Endothelial cell of umbilical vein (primary cell): ENCODE measurements at regions not wholly inside any gene's neighbourhood (a gene's known extent, or its start where the extent isn't known, plus 50 kb on each side); places are given as distances from the start of the nearest gene placed in this dataset.

Experiments
- BruUV-seq: library from RNA; stranded (reverse); fragments of 400-500 nt; replicated peaks from 2 replicates; lab custom pipeline; 2021; lab: Mats Ljungman, UMichigan
- CTCF ChIA-PET: fragments of 300-600, 350-600 bp; sonication (Branson Sonifier 250); formaldehyde crosslinking; loops from one replicate; lab custom pipeline; 2021; ENCODE audit warnings: antibody characterized with exemption, inconsistent platforms; lab: Charles Lee
- POLR2A ChIA-PET: fragments of 300-600, 350-600 bp; sonication (Branson Sonifier 250); formaldehyde crosslinking; loops from one replicate; lab custom pipeline; 2021; ENCODE audit warnings: antibody characterized with exemption, inconsistent platforms; lab: Charles Lee
- DNase-seq: peaks from one replicate; pipeline ENCODE4 v3.0.0-alpha.2; 2011; ENCODE audit warnings: low read depth, low spot score
- FAIRE-seq: peaks from 2 replicates; lab custom pipeline; 2011; peaks lifted over from hg19 to GRCh38; lab: Jason Lieb, UNC
- H2AFZ ChIP-seq: 2 replicates; pipeline ENCODE4 v1.6.0; 2012; ENCODE audit warnings: low read depth, low read length, control low read depth, inconsistent platforms
- H3K27ac ChIP-seq: 2 replicates; pipeline ENCODE4 v1.5.1; 2011; ENCODE audit warnings: low read depth, mild to moderate bottlenecking, control low read depth, low read length, moderate library complexity; ENCODE audit not compliant: insufficient read depth
- H3K27me3 ChIP-seq, 2 experiments: 2 replicates each; pipeline versions ENCODE4 v1.6.0 to v1.6.1; 2011; ENCODE audit warnings: low read length in 2 of 2, mixed read lengths in 1 of 2; ENCODE audit not compliant: control insufficient read depth in 2 of 2, insufficient read depth in 2 of 2
- H3K36me3 ChIP-seq, 2 experiments: 2 replicates in 1 of 2; 3 replicates in 1 of 2; pipeline ENCODE4 v1.5.1; 2011; ENCODE audit warnings: low read length in 2 of 2, mild to moderate bottlenecking in 1 of 2, moderate library complexity in 1 of 2; ENCODE audit not compliant: control insufficient read depth in 2 of 2, insufficient read depth in 2 of 2; ENCODE audit errors: extremely low read depth in 1 of 2
- H3K4me1 ChIP-seq: 3 replicates; pipeline ENCODE4 v1.5.1; 2011; ENCODE audit warnings: mild to moderate bottlenecking, low read length; ENCODE audit not compliant: control insufficient read depth, insufficient read depth; ENCODE audit errors: extremely low read depth
- H3K4me2 ChIP-seq: 2 replicates; pipeline ENCODE4 v1.6.1; 2011; ENCODE audit warnings: low read length, control low read depth, mixed read lengths; ENCODE audit not compliant: insufficient read depth
- H3K4me3 ChIP-seq, 3 experiments: fragments of 200-600 bp in 1 of 3; sonication (generic), shearing (Covaris generic) in 1 of 3; replicated peaks in 1 of 3; 2 replicates each; pipeline ENCODE4 v1.5.1; 2011 to 2016; ENCODE audit warnings: control low read depth in 3 of 3, low read length in 3 of 3, mild to moderate bottlenecking in 2 of 3, inconsistent platforms in 1 of 3, low read depth in 1 of 3, moderate library complexity in 1 of 3; ENCODE audit not compliant: insufficient read depth in 1 of 3
- H3K79me2 ChIP-seq: 2 replicates; pipeline ENCODE4 v1.6.0; 2012; ENCODE audit warnings: low read length, inconsistent platforms; ENCODE audit not compliant: control insufficient read depth, insufficient read depth
- H3K9ac ChIP-seq: replicated peaks from 2 replicates; pipeline ENCODE3; 2011; ENCODE audit warnings: low read length, control low read depth; ENCODE audit not compliant: insufficient read depth; ENCODE audit errors: extremely low read depth
- H3K9me1 ChIP-seq: replicated peaks from 3 replicates; pipeline ENCODE4 v1.6.0; 2011; ENCODE audit warnings: mild to moderate bottlenecking, low read length; ENCODE audit not compliant: control insufficient read depth, insufficient read depth; ENCODE audit errors: extremely low read depth
- H3K9me3 ChIP-seq: replicated peaks from 2 replicates; pipeline ENCODE4 v1.5.1; 2012; ENCODE audit warnings: low read length, inconsistent platforms; ENCODE audit not compliant: control insufficient read depth, insufficient read depth
- H4K20me1 ChIP-seq: replicated peaks from 2 replicates; pipeline ENCODE3; 2011; ENCODE audit warnings: mild to moderate bottlenecking, low read length; ENCODE audit not compliant: control insufficient read depth, insufficient read depth; ENCODE audit errors: extremely low read depth
- EZH2 ChIP-seq: IDR thresholded peaks from 2 replicates; pipeline ENCODE4 v1.6.1; 2012; ENCODE audit warnings: borderline replicate concordance, low read depth, mild to moderate bottlenecking, moderate library complexity, low read length, inconsistent platforms; ENCODE audit not compliant: severe bottlenecking
- JUN ChIP-seq: IDR thresholded peaks from 2 replicates; pipeline ENCODE4 v1.6.1; 2011; ENCODE audit warnings: borderline replicate concordance, low read depth; ENCODE audit not compliant: insufficient read length, insufficient read depth
- POLR2A ChIP-seq: IDR thresholded peaks from 2 replicates; pipeline ENCODE4 v1.6.1; 2012; ENCODE audit warnings: low read depth, mild to moderate bottlenecking, control low read depth, low read length
- dilution Hi-C: fragments of 300-500 bp; cut with MboI; formaldehyde crosslinking; loops from one replicate; pipeline ENCODE4 v1.15.0; 2019; ENCODE audit warnings: low sequenced_read_pairs; ENCODE audit not compliant: extremely low pct_ligation_motif_present
- intact Hi-C: fragments of 100-400 bp; cut with micrococcal nuclease; formaldehyde crosslinking; loops from one replicate; pipeline ENCODE4 v1.10.0; 2022

DNA sequence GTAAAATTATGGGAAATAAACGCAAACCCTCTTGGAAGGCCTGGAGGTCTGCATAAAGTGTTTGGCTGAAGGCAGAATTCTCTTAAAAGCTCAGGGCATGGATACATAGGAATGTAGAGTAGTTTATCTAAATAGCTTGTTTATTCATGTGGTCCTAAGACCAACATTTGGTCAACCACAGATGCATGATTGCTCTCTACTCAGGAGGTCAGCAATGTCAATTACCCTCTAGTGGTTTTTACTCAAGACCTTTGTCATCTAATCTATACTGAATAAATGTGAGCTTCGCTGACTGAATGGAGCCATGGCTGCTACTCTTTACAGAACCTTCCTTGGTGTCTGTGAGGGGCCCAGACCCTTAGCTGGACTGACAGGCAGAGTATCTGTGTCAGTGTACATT, 139.8 kb downstream of the ATL2 start:
- BruUV-seq, result no TSS peak
- H3K9me1 ChIP-seq, result no peaks in the 10 kb centered on the region
- no peaks in the 10 kb centered on the region for H3K9me3 ChIP-seq
- no peaks in the 10 kb centered on the region for H3K36me3 ChIP-seq
- dilution Hi-C loops (no loop called here), intact Hi-C loops (no loop called here)
- ChIA-PET CTCF (interaction anchor here (1.3 to 1.4 kb wide), 2 partner anchors 121 to 255 kb away, joined by 4 read pairs; no protein-coding TSS in a partner anchor), POLR2A (interaction anchor here (0.6 kb wide), 1 partner anchor 573 kb away, joined by 5 read pairs; no protein-coding TSS in a partner anchor)
- H3K27ac ChIP-seq, result no peak overlapping the region
- no peak overlapping the region for H3K4me3 ChIP-seq
- no peaks in the 10 kb centered on the region for H3K4me1 ChIP-seq
- no peak overlapping the region for H3K9ac ChIP-seq
- TF ChIP-seq EZH2, result no peak
- TF ChIP-seq JUN, result no peak
- no peak for TF ChIP-seq POLR2A
- H2AFZ ChIP-seq, result no peak overlapping the region
- DNase-seq (no peak), FAIRE-seq (no peak)
- no peaks in the 10 kb centered on the region for H3K79me2 ChIP-seq
- no peak overlapping the region for H3K4me2 ChIP-seq
- H4K20me1 ChIP-seq, result no peaks in the 10 kb centered on the region
- no peaks in the 10 kb centered on the region for H3K27me3 ChIP-seq

DNA sequence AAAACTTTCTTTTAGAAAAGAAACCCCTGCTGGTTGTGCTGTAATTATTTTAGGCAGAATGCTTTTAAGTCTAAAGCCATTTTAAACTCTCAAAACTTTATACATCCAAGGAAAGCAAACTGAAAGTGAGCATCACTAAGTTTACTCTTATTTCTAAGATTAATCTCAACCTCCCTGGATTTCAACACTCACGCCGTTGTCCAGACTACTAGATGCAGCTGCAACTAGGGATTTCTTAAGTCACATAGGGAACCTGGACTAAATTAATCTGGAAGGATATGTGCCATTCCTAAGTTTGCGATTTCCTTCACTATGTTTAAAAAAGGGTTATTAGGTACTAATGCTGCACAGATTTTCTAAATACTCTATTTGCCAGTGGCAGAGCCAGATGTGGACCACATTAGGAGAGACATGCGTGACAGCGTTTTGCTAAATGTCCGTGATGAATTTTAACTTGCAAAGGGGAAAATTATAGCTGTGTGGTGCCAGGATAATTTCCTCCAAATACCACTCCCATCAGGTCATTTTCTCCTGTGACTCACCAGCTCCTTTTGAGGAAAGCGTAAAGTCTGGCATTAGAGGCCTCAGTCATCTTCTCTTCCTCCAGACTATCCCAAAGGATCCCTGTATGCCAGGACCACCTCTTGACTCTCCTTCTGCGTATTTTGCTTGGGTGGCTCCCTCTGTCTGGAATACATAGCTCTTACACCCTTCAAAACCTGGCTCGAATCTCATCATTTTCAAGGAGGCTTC, 143.7 kb downstream of the ATL2 start:
- no peak overlapping the region for H3K4me3 ChIP-seq
- H3K9me3 ChIP-seq, result no peaks in the 10 kb centered on the region
- POLR2A ChIA-PET, result no interaction called here
- H3K9ac ChIP-seq, result no peak overlapping the region
- H2AFZ ChIP-seq, result no peak overlapping the region
- H3K4me2 ChIP-seq, result no peak overlapping the region
- no peak overlapping the region for H3K27ac ChIP-seq
- H3K4me1 ChIP-seq, result no peaks in the 10 kb centered on the region
- no TSS peak for BruUV-seq
- H3K79me2 ChIP-seq, result no peaks in the 10 kb centered on the region
- dilution Hi-C loops (no loop called here), intact Hi-C loops (no loop called here)
- H3K27me3 ChIP-seq, result no peaks in the 10 kb centered on the region
- no peaks in the 10 kb centered on the region for H3K36me3 ChIP-seq
- no peak for DNase-seq
- CTCF ChIA-PET, result interaction anchor here (1.4 kb wide), 1 partner anchor 35 kb away, joined by 3 read pairs; no protein-coding TSS in a partner anchor
- TF ChIP-seq EZH2, result no peak
- FAIRE-seq, result no peak
- H3K9me1 ChIP-seq, result no peaks in the 10 kb centered on the region
- no peaks in the 10 kb centered on the region for H4K20me1 ChIP-seq
